ENCODE measurements at regions not wholly inside any gene's neighbourhood (a gene's known extent, or its start where the extent isn't known, plus 50 kb on each side); places are given as distances from the start of the nearest gene placed in this dataset.

- in situ Hi-C loops (cut with HindIII; ENCODE audit: extremely low pct_ligation_motif_present, low pct_unique_long_range_greater_than_20kb) = no loop called here
- no peaks in the 10 kb centered on the region for H3K79me2 ChIP-seq (ENCODE audit: insufficient read depth, low read length)
- no peak for DNase-seq (ENCODE audit: low spot score)
- ChIA-PET POLR2A (no interaction called here), CTCF (ENCODE audit: low intra/inter-chr PET ratio, low total read pairs) (no interaction called here)
- intact Hi-C loops (cut with micrococcal nuclease; ENCODE audit: unreplicated experiment) = no loop called here
- no peak overlapping the region for H3K4me2 ChIP-seq (ENCODE audit: low read depth, low read length)
- no peaks in the 10 kb centered on the region for H4K20me1 ChIP-seq (ENCODE audit: insufficient read depth, low read length)
- H2AFZ ChIP-seq (ENCODE audit: low read length) = no peak overlapping the region
- no peaks in the 10 kb centered on the region for H3K36me3 ChIP-seq (replicated peaks in 1 of 2; ENCODE audit: control insufficient read depth in 1 of 2, insufficient read depth in 2 of 2, low read length in 2 of 2)
- H3K4me1 ChIP-seq (ENCODE audit: insufficient read depth, low read length) = no peaks in the 10 kb centered on the region
- no TSS peak for BruUV-seq (replicated peaks)
- peaks cover 0 to under 1% of the 10 kb centered on the region in 2 experiments; a peak in 1 of 5 replicates for H3K27me3 ChIP-seq (ENCODE audit: control insufficient read depth in 1 of 2, insufficient read depth in 2 of 2, low read length in 2 of 2)
- H3K27ac ChIP-seq (ENCODE audit: extremely low read length, insufficient read depth, low read length) = no peak overlapping the region
- no peak for FAIRE-seq
- 0% methylated on average over 1 of the region's 2 CpGs for WGBS (ENCODE audit: low lambda C conversion rate)
- no peaks in the 10 kb centered on the region for H3K9me3 ChIP-seq (ENCODE audit: low read length)
- H3K4me3 ChIP-seq (replicated peaks in 1 of 3; ENCODE audit: insufficient read depth in 1 of 3, low read depth in 2 of 3, low read length in 3 of 3) = no peak overlapping the region
- H3K9ac ChIP-seq (ENCODE audit: insufficient read depth, low read depth, low read length) = no peak overlapping the region
- no peak for ATAC-seq
- no peak for TF ChIP-seq ZNF580 (CRISPR knock-in tag; IDR thresholded peaks at IDR 0.05; ENCODE audit: borderline replicate concordance, low read depth)
- no peak for TF ChIP-seq ZBTB46 (CRISPR knock-in tag; IDR thresholded peaks at IDR 0.05; ENCODE audit: borderline replicate concordance)
- TF ChIP-seq ZBTB20 (CRISPR knock-in tag; IDR thresholded peaks at IDR 0.05; ENCODE audit: borderline replicate concordance, low read depth) = no peak
- no peak for TF ChIP-seq ZNF687 (CRISPR knock-in tag; IDR thresholded peaks at IDR 0.05)
- no peak for TF ChIP-seq ZFP90 (CRISPR knock-in tag; IDR thresholded peaks at IDR 0.05; ENCODE audit: borderline replicate concordance)
- no peak for TF ChIP-seq ZNF879 (CRISPR knock-in tag; IDR thresholded peaks at IDR 0.05)
- no peak for TF ChIP-seq ATF7 (IDR thresholded peaks at IDR 0.05)
- TF ChIP-seq ATF7 (CRISPR knock-in tag; IDR thresholded peaks at IDR 0.05) = no peak
- no peak for TF ChIP-seq POGK (CRISPR knock-in tag; conservative IDR thresholded peaks at IDR 0.05)
- TF ChIP-seq AGO2 (optimal IDR thresholded peaks at IDR 0.05; ENCODE audit: low read depth, low read length) = no peak
- no peak for TF ChIP-seq ZBTB3 (CRISPR knock-in tag; IDR thresholded peaks at IDR 0.05; ENCODE audit: borderline replicate concordance, low read depth)
- no peak for TF ChIP-seq FOXA3 (CRISPR knock-in tag; IDR thresholded peaks at IDR 0.05)
- no peak for TF ChIP-seq JARID2 (CRISPR knock-in tag; IDR thresholded peaks at IDR 0.05; ENCODE audit: insufficient replicate concordance)
- TF ChIP-seq E2F1 (CRISPR knock-in tag; IDR thresholded peaks at IDR 0.05) = no peak
- TF ChIP-seq PHB2 (IDR thresholded peaks at IDR 0.05; ENCODE audit: partially characterized antibody) = no peak
- no peak for TF ChIP-seq ZNF331 (CRISPR knock-in tag; IDR thresholded peaks at IDR 0.05)
Measured at GRCh38 chr9:81391457-81391825, 297.9 kb downstream of the TLE1 start.
